HG03025 (cell line): ENCODE measurements at regions not wholly inside any gene's neighbourhood (a gene's known extent, or its start where the extent isn't known, plus 50 kb on each side); places are given as distances from the start of the nearest gene placed in this dataset.
"Not testable (repeated sequence)": the region's sequence is repeated elsewhere in the genome, so short reads cannot be mapped to it uniquely, and the experiment has no call there.

Source experiments
- ATAC-seq: cut with Tn5 transposase; IDR thresholded peaks from one replicate; pipeline ENCODE4 v1.9.1; 2021; ENCODE audit warnings: mild to moderate bottlenecking, moderate library complexity; ENCODE audit not compliant: unreplicated experiment, low FRiP score

DNA sequence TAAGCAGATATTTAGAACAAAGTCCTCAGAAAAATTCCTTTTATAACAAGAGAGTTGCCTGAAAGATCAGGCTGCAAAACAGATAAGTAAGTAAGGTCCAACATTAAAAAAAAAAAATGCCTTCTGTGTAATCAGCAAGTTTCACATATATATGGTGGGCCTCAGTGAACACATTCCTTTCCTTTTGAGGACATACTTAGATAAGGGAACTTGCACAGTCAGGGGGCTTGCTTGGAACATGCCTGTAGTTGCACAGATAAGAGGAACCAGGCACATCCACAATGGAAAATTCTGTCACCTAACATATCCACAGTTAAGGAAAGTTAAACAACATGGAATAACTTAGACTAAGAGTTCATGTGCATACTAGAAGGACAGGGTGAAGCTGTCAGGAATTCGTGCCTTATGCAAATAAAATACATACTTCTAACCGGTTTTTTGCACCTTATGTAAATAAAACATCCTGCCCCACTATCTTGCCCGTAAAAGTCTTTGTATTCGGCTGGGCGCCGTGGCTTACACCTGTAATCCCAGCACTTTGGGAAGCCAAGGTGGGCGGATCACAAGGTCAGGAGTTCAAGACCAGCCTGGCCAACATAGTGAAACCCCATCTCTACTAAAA is 257.3 kb downstream of the ZNF33B start:
- ATAC-seq, result no peak

DNA sequence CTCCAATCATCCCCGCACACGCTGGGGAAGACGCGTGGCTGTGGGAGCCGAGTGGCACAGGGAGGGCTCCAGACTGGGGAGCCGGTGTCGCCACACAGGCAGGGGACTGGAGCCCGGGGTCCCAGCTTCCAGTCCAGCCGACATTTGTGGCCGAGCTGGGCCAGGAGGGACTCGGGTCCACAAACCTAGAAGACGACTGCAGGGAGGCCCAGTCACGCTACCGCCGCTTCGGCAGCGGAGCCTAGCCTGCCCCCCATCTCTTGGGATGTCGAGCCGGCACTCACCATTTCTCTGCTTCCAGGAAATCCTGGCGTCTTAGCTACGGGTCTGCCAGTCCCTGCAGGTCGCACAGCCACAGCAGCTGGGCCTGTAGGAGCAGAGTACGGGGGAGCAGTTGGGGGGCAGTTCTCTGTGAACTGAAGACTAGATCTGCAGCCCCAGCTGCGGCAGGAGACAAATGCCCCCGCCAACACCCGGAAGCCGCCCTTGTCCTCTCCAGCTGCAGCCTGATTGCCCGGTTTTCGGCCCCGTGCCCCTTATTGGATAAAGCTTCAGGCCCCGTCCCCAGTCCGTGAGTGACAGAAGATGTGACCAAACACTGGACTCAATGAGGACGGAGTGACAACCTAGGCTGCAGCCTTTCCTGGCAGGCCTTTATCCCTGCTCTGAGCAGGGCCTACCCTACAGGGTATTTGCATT is 270.7 kb downstream of the ZNF33B start:
- ATAC-seq, result peak; percentile 97

DNA sequence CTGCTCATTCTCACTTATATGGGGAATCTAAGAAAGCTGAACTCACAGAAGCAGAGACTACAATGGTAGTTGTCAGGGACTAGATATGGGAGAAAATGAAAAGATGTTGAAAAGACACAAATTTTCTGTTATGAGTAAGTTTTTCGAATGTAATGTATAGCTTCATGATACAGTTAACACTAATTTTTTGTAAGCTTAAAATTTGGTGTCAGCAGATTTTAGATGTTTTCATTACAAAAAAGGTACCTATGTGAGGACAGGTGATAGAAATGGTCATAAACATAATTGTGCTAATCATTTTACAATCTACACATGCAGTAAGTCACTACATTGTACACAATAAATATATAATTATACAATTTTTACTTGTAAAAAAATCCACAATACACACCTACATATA is 286.6 kb downstream of the ZNF33B start:
- no peak for ATAC-seq

DNA sequence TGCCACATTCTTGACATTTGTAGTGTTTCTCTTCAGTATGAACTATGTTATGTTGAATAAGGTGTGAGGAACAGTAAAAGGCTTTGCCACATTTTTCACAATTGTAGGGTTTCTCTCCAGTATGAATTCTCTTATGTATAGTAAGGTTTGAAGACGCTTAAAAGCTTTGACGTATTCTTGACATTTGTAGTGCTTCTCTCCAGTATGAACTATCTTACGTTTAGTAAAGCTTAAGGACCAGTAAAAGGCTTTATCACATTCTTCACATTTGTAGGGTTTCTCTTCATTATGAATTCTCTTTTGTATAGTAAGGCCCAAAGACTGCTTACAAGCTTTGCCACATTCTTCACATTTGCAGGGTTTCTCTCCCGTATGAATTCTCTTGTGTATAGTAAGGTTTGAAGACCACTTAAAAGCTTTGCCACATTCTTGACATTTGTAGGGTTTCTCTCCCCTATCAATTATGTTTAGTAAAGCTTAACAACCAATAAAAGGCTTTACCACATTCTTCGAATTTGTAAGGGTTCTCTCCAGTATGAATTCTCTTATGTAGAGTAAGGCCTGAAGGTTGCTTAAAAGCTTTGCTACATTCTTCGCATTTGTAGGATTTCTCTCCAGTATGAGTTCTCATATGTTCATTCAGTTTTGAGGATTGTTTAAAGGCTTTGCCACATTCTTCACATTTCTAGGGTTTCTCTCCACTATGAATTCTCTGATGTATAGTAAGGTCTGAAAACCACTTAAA is 301.6 kb downstream of the ZNF33B start:
- not testable (repeated sequence) for ATAC-seq

DNA sequence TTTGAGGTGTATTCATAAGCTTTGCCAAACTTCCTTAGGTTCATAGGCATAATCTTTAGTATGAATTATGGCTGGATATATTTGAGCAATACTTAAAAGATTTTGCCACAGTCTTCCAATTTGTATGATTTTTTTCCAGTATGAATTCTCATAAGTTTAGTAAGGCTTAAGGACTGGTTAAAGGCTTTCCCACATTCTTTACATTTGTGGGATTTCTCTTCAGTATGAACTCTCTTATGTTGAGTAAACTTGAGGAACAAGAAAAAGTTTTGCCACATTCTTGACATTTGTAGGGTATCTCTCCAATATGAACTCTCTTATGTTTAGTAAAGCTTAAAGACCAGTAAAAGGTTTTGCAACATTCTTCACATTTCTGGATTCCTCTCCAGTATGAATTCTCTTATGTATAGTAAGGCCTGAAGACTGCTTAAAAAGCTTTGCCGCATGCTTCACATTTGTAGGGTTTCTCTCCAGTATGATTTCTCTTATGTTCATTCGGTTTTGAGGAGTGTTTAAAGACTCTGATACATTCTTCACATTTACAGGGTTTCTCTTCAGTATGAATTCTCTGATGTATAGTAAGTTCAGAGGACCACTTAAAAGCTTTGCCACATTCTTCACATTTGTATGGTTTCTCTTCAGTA is 302.6 kb downstream of the ZNF33B start:
- ATAC-seq, result not testable (repeated sequence)

DNA sequence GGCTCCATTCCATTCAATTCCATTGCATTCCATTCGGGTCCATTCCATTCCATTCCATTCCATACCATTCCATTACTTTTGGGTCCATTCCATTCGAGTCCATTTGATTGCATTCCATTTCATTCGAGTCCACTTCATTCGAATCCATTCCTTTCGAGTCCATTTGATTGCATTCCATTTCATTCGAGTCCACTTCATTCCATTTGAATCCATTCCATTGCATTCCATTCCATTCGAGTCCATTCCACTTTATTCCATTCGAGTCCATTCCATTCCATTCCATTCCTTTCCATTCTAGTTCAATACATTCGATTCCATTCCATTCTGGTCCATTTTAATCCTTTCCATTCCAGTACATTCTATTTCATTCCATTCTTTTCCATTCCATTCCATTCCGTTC is 334.0 kb downstream of the ZNF33B start:
- no peak for ATAC-seq

DNA sequence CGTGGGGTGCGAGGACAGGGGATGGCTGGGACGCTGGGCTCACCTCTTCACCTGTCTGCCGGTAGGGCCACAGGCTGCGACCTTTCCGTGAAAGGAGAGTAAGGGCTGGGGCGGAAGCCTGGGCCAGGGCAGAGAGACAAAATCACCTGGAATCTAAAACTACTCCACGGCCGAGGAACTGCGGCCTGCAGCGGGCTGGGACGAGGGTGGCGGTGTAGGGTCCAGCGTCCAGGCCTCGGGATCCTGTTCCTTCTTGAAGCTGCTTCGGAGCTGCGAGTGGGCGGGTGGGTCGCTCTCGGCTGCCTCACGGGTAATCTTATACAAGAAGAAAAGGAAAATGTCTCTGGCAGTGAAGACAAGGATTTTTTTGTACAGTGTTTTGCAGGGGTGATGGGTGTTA is 356.5 kb downstream of the ZNF33B start:
- not testable (repeated sequence) for ATAC-seq

DNA sequence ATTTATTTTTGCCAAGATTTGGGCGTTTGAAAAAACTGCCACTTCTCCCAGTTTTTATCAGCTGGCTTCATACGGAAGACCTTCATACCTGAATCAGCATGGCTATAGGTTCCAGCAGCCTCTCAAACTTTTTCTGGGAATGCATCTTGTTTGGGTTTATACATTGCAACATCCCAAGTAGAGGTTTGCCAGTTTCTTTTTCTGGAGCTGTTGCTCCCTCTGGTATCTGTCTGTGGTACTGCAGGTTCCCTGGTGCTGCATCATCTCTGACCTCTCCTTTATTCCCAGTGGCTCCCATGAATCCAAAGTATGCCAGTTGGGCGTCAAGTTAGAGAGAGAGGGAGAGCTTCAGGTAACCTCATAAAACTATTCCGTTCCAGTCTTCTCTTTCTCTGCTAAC is 368.6 kb downstream of the ZNF33B start:
- ATAC-seq, result not testable (repeated sequence)

DNA sequence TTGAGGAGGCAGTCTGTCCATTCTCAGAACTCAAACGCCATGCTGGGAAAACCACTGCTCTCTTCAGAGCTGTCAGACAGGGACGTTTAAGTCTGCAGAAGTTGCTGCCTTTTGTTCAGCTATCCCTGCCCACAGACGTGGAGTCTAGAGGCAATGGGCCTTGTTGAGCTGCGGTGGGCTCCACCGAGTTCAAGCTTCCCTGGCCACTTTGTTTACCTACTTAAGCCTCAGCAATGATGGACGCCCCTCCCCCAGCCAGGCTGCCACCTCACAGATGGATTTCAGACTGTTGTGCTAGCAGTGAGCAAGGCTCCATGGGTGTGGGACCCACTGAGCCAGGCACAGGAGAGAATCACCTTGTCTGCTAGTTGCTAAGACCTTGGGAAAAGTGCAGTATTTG is 375.1 kb downstream of the ZNF33B start:
- ATAC-seq, result not testable (repeated sequence)

DNA sequence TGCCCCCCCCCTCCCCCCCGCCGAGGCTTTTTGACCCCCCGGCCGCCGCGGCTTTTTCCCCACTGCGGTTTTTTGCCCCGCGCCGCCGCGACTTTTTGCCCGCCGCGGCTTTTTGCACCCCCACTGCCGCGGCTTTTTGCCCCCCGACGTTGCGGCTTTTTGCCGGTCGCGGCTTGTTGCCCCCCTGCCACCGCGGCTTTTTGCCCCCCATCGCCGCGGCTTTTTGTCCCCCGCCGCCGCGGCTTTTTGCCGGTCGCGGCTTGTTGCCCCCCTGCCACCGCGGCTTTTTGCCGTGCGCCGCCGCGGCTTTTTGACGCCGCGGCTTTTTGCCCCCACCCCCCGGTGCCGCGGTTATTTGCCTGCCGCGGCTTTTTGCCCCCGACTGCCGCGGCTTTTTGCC is 395.4 kb downstream of the ZNF33B start:
- ATAC-seq, result not testable (repeated sequence)

DNA sequence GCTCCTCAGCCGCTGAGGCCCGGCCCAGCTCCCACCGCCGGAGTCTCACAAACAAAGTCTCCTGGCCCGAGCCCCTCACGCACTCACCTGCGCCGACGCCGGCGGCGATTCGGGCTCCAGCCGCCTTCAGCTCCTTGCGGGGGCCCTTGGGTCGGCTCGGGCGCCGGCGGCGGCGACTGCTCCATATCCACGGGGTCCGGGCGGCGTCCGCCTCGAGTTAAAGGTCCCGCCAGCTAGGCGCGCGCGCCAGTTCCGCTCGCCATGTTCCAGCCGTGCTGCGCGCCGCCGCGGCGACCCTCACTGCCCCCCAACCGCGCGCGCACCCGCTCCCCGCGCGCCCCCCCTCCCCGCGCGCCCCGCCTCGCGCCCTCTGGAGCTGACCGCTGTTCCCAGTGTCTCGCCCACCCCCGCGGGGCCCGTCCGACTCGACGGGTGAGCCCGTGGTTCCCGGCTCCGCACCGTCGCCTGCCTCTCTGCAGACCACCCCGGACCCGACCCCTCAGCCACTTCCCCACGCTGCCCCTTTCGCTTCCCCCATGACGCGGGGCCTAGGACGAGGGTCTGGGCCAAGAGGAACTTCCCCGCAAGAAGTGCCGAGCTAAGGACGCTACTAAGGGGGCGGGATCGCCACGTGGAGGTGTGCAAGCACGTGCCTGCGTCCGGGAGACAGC is 396.1 kb downstream of the ZNF33B start:
- ATAC-seq, result no peak

DNA sequence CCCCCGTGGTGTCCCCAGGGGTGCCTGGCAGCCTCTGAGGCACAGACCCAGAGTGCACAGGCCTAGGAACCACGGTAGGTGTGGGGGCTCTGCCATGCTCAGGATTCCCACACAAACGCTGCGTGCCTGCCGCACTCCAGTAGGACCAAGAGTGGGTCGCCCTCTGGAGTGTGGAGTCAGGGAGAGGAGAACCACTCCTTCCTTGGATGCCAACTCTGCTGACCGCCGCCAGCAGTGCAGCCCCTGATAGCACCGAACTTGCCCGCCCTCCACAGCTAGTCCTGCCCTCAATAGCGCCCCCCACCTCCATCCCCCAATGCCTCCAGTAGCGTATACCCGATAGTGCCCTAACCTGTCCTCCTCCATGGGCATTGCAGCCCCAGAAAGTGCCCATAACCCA is 402.0 kb downstream of the ZNF33B start:
- not testable (repeated sequence) for ATAC-seq

DNA sequence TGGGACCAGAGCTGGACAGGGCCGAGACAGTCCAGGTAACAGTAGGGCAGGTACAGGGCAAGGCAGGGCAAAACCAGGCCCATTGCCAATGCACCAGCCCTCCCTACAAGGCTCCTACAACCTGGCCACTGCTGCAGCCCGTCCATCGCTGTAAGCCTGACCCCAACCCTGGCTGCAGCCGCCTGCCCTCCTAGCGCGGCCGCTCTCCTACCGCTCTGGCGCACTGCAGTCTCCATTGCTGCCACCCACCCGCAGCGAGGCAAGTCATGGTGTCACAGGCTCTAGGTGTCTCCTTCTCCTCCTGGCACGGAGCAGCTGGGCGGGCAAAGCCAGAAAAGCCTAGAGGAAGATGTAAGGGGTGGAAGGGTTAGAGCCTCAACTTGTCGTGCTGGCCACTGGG is 402.6 kb downstream of the ZNF33B start:
- ATAC-seq, result not testable (repeated sequence)

DNA sequence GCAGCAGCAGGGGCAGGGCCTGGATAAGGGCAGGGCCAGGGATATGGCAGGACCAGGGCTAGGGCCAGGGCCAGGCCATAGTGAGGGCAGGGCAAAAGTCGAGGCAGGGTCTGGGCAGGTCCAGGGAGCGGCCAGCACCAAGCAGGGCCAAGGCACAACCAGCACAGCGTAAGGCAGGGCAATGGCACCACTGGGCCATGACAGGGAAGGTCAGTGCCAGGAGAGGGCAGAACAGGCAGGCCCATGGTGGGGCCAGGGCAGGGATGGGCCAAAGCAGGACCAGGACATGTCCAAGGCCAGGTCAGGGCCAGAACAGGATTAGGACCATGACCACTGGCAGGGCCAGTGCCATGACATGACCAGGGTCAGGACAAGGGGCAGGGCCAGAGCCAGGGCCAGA is 403.1 kb downstream of the ZNF33B start:
- not testable (repeated sequence) for ATAC-seq

DNA sequence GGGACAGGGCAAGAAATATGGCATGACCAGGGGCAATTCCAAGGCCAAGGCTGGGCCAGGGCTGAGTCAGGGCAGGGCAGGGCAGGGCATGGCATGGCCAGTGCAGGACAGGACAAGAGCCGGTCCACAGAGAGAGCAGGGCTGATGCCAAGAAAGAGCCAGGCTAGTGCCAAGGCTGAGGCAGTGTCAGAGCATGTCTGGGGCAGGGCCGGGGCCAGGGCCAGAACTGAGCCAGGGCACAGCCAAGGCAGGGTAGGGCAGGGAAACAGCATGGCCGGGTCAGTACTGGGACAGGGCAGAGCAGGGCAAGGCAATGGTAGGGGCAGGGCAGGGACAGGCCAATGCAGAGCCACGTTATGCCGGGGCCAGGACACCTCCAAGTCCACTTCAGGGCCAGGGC is 403.9 kb downstream of the ZNF33B start:
- not testable (repeated sequence) for ATAC-seq

DNA sequence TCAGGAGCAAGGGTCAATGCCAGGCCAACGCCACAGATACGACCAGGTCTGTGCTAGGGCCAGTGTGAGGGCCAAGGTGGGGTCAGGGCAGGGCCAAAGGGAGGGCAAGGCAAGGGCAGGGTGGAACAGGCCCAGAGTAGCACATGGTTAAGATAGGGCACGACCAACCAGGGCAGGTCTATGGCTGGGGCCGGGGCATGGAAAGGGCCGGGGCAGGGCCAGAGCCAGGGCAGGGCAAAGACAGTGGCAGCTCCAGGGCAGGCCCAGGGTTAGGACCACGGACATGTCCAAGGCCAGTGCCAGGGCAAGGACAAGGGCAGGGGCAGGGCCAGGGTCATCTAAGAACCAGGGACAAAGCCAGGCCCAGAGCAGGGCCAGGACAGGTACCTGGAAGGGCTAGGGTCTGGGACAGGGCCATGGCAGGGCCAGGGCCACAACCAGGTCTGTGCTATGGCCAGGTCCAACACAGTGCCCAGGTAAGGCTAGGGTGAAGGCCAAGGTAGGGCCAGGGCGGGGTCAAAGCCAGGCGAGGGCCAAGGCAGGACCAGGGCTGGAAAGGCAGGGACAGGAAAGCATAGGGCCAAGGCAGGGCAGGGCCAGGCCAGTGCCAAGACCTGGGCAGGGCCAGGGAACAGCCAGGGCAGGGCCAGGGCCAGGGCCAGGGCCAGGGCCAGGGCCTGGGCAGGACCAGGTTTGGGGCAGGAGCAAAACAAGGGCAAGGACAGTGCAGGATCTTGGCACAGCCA is 404.7 kb downstream of the ZNF33B start:
- ATAC-seq, result not testable (repeated sequence)

DNA sequence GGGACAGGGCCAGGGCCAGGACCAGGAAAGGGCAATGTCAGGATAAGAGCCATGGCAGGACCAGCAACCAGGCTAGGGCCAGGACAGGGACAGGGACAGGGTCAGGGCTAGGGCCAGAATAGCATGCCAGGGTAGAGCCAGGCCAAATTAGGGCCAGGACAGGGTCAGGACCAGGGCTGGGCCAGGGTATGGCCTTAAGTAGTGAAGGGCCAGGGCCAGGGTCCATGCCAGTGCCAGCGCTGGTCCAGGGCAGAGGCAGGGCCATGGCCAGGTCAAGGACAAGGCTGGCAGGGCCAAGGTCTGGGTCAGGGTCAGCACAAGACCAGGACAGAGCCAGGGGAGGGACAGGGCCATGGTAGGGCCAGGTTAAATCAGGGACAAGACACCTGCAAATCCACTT is 405.4 kb downstream of the ZNF33B start:
- not testable (repeated sequence) for ATAC-seq

DNA sequence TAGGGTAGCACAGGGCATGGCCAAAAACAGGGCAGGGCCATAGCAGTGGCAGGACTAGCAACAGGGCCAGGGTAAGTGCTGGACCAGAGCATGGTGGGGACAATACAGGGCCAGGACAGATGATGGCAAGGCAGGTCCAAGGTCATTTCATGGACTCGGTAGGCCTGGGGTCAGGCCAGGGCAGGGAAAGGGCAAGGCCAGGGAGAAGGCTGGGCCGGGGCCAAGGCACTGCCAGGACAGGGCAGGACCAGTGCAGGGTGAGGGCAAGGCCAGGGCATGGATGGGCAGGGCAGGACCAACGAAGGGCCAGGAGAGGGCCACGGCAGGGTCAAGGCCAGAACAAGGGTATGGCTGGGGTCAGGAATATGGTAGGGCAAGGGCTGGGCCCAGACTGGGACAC is 407.6 kb downstream of the ZNF33B start:
- ATAC-seq, result not testable (repeated sequence)

DNA sequence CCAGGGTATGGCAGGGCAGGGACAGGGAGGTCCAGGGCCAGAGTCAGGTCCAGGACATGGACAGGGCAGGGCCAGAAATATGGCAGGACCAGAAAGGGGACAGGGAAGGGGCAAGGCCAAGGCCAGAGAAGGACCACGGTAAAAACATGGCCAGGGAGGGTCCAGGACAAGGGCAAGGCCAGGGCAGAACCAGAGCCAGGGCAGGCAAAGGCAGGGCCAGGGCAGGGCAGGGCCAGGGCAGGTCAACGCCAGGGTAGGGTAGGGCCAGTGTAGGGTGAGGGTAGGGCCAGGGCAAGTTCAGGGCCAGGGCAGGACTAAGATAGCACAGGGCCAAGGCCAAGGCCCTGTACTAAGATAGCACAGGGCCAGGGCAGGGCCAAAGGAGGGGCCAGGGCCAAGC is 408.3 kb downstream of the ZNF33B start:
- ATAC-seq, result not testable (repeated sequence)

DNA sequence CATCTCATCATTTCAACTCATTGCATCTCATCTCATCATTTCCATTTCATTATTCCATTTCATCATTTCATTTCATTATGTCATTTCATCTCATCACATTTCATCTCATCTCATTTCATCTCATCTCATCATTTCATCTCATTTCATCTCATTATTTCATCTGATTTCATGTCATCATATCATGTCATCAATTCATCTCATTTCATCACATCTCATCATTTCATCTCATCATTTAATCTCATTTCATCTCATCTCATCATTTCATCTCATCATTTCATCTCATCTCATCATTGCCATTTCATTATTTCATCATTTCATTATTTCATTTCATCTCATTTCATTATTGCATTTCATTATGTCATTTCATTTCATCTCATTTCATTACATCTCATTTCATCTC is 410.5 kb downstream of the ZNF33B start:
- ATAC-seq, result not testable (repeated sequence)
